T47D (cell line): ENCODE measurements at regions not wholly inside any gene's neighbourhood (a gene's known extent, or its start where the extent isn't known, plus 50 kb on each side); places are given as distances from the start of the nearest gene placed in this dataset.
"Not testable (repeated sequence)": the region's sequence is repeated elsewhere in the genome, so short reads cannot be mapped to it uniquely, and the experiment has no call there.

Experiments
- DNase-seq, 2 experiments: peaks; one replicate each; pipeline versions ENCODE4 v3.0.0 to v3.0.0-alpha.2; 2011 to 2012; ENCODE audit warnings: low read depth in 1 of 2, low spot score in 1 of 2
- JUND ChIP-seq: IDR thresholded peaks from 2 replicates; pipeline ENCODE4 v1.6.1; 2012; ENCODE audit warnings: low read depth
- in situ Hi-C: cut with HindIII; loops from 2 replicates; pipeline ENCODE4 v1.10.0; 2016; ENCODE audit warnings: low sequenced_read_pairs, low pct_unique_long_range_greater_than_20kb

GRCh38 chr4:183797445-183798300, 107.4 kb upstream of the STOX2 start:
- TF ChIP-seq JUND: no peak
- in situ Hi-C loops: no loop called here
- DNase-seq: peak; percentile 6 to 31

- in situ Hi-C loops: no loop called here
- DNase-seq: no peak
- no peak for TF ChIP-seq JUND
Observed at GRCh38 chr4:183798301-183799253, 106.5 kb upstream of the STOX2 start.

- in situ Hi-C loops: no loop called here
- DNase-seq: no peak
- no peak for TF ChIP-seq JUND
Observed at GRCh38 chr4:183801457-183802165, 103.5 kb upstream of the STOX2 start.

GRCh38 chr4:183806341-183806740, 98.8 kb upstream of the STOX2 start:
- no peak for TF ChIP-seq JUND
- in situ Hi-C loops: no loop called here
- DNase-seq: no peak

GRCh38 chr4:183807420-183808096, 97.5 kb upstream of the STOX2 start:
- no peak for TF ChIP-seq JUND
- in situ Hi-C loops: no loop called here
- DNase-seq: no peak

- DNase-seq: no peak
Observed at GRCh38 chr4:183808097-183808456, 97.0 kb upstream of the STOX2 start.

GRCh38 chr4:183812567-183812966, 92.5 kb upstream of the STOX2 start:
- TF ChIP-seq JUND: no peak
- DNase-seq: no peak
- in situ Hi-C loops: no loop called here

More at GRCh38 chr4:183808097-183808456, 97.0 kb upstream of the STOX2 start:
- no peak for TF ChIP-seq JUND
- in situ Hi-C loops: no loop called here

GRCh38 chr4:183814461-183814860, 90.6 kb upstream of the STOX2 start:
- in situ Hi-C loops: no loop called here

GRCh38 chr4:183816077-183816476, 89.0 kb upstream of the STOX2 start:
- no peak for DNase-seq
- no peak for TF ChIP-seq JUND
- in situ Hi-C loops: no loop called here

More at GRCh38 chr4:183814461-183814860, 90.6 kb upstream of the STOX2 start:
- no peak for DNase-seq
- no peak for TF ChIP-seq JUND

- no peak for TF ChIP-seq JUND
- in situ Hi-C loops: no loop called here
- no peak for DNase-seq
Observed at GRCh38 chr4:183816882-183817509, 88.1 kb upstream of the STOX2 start.

GRCh38 chr4:183818591-183818990, 86.5 kb upstream of the STOX2 start:
- DNase-seq, in situ Hi-C loops: not testable (repeated sequence)
